SK-N-MC (cell line): ENCODE measurements at regions not wholly inside any gene's neighbourhood (a gene's known extent, or its start where the extent isn't known, plus 50 kb on each side); places are given as distances from the start of the nearest gene placed in this dataset.
"Not testable (repeated sequence)": the region's sequence is repeated elsewhere in the genome, so short reads cannot be mapped to it uniquely, and the experiment has no call there.

Experiments used
- EZH2 ChIP-seq: fragments of 200-600 bp; sonication (generic); IDR thresholded peaks from one replicate; pipeline ENCODE4 v1.6.1; 2017; ENCODE audit warnings: antibody characterized with exemption
- POLR2AphosphoS5 ChIP-seq: IDR thresholded peaks from 2 replicates; pipeline ENCODE4 v1.6.1; 2012; ENCODE audit warnings: mild to moderate bottlenecking, low read depth, low read length, borderline replicate concordance

- not testable (repeated sequence) for TF ChIP-seq EZH2, POLR2AphosphoS5
Measured at GRCh38 chr17:27094179-27094578, 199.7 kb upstream of the WSB1 start.
